HG02763 (cell line): ENCODE measurements at regions not wholly inside any gene's neighbourhood (a gene's known extent, or its start where the extent isn't known, plus 50 kb on each side); places are given as distances from the start of the nearest gene placed in this dataset.
"Not testable (repeated sequence)": the region's sequence is repeated elsewhere in the genome, so short reads cannot be mapped to it uniquely, and the experiment has no call there.

Experiments used
- ATAC-seq: cut with Tn5 transposase; IDR thresholded peaks from one replicate; pipeline ENCODE4 v1.9.1; 2021; ENCODE audit warnings: mild to moderate bottlenecking, moderate library complexity; ENCODE audit not compliant: unreplicated experiment

GRCh38 chr3:95521396-95521795 lies 1293.0 kb upstream of the EPHA6 start:
- no peak for ATAC-seq

DNA sequence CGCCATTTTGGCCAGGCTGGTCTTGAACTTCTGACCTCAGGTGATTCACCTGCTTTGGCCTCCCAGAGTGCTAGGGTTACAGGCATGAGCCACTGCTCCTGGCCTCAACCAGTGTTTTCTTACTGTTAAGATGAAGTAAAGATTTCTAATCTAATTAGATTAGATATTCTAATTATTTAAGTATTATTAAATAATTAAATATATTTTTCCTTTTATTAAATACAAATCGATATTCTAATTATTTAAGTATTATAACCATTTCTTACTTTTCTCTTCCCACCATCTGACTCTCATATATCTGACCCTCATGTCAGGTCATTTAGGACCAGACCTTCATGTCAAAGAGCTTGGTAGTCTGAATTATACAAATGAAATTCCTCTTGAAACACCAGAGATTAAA lies 1291.9 kb upstream of the EPHA6 start:
- ATAC-seq, result no peak

GRCh38 chr3:95539950-95540483 lies 1274.4 kb upstream of the EPHA6 start:
- ATAC-seq, result no peak

DNA sequence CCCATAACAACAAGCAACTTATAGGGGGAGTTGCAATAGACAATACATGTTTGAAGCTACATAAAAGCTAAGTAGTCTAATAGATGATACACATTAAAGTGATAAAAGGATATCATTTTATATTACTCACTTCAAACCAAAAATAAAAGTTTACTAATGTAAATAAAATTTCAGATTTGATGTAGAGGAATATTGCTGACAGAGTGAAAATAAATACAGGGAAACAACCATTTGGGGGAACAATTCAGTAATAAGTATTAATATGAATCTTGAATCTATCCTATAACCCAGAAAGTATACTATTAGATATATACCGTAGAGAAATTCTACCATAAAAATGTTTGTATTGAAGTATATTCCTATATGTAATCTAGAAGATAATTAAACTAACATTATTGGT lies 1248.9 kb upstream of the EPHA6 start:
- ATAC-seq, result no peak

GRCh38 chr3:95567346-95567745 lies 1247.0 kb upstream of the EPHA6 start:
- ATAC-seq, result no peak

- ATAC-seq, result no peak
Observed at GRCh38 chr3:95586754-95587153, 1227.6 kb upstream of the EPHA6 start.

DNA sequence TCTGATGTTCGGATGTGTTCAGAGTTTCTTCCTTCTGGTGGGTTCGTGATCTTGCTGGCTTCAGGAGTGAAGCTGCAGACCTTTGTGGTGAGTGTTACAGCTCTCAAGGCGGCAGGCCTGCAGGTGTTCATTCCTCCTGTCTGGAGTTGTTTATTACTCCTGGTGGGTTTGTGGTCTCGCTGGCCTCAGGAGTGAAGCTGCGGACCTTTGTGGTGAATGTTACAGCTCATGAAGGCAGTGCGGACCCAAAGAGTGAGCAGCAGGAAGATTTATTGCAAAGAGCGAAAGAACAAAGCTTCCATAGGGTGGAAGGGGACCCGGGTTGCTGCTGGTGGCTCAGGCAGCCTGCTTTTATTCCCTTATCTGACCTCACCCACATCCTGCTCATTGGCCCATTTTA lies 1226.8 kb upstream of the EPHA6 start:
- ATAC-seq, result not testable (repeated sequence)

- no peak for ATAC-seq
Observed at GRCh38 chr3:95588473-95588872, 1225.9 kb upstream of the EPHA6 start.

GRCh38 chr3:95595416-95596075 lies 1218.8 kb upstream of the EPHA6 start:
- ATAC-seq, result no peak

- ATAC-seq, result no peak
Observed at GRCh38 chr3:95607926-95608325, 1206.5 kb upstream of the EPHA6 start.

GRCh38 chr3:95609411-95609810 lies 1205.0 kb upstream of the EPHA6 start:
- no peak for ATAC-seq

- no peak for ATAC-seq
Observed at GRCh38 chr3:95612611-95613010, 1201.8 kb upstream of the EPHA6 start.

DNA sequence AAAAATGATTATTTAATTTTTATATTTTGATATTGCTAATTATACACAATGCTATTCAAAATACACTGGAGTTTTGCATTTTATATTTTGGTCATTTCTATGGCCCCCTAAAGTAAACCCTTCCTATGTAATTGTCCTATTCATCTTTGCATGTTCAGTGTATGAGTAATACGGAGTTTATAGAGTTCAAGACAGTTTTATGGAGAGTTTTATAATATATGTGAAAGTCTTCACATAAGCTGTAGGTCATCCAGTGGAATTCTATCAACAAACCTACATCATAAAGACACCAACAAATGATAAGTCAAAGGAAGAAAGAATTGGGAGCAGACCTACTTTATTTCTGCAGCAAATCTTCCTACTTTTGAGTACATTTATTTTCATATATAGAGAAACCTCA lies 1200.4 kb upstream of the EPHA6 start:
- ATAC-seq, result no peak

DNA sequence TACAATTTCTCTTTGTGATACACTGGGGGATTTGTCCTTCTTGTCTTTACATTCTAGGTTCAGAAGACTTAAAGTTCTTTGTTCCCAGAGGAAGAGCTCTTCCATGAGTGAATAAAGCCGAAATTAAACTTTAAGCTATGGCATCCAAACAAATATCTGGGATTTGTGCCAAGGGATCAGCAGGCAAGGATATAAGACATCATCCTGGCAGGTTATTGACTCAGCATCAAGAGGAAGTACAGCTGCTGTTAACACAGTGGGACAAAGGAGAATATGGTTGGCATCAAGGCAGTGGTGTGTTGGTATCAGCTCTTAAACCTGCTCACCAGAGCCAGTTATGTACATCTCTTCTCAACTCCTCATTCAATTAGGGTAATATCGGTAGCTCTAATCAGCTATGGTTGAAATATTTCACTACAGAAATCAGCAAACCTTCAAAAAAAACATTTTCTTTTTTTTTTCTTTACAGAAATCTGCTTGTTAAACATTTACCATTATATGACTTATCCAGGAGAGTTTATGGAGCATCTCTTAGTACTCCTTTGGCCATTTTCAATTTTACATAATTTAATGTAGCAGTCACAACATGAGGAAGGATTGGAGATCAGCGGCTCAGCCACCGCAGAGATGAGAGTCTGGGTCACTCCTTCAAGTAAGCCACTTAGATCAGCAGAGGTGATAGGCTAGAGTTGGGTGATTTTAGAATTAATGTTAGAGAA lies 1198.6 kb upstream of the EPHA6 start:
- ATAC-seq, result no peak

GRCh38 chr3:95626107-95626506 lies 1188.3 kb upstream of the EPHA6 start:
- ATAC-seq, result no peak

DNA sequence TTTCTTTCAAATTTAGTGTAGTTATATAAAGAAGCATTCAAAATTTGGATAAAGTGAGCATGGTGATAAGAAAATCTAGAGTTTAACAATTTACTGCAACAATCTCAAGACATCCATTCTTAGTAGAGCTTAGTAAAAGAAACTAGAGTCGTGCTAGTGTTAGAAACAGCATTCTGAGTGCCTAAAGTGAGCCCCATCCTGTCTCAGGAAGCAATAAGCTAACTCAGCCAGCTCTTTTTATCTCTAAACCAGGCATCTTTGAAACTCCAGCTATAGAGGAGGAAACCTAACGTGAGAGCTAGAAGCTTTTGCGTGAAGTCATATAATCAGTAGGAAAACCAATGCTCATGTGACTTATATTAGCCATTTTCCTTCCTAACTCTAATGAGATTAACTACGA lies 1187.1 kb upstream of the EPHA6 start:
- ATAC-seq, result no peak

DNA sequence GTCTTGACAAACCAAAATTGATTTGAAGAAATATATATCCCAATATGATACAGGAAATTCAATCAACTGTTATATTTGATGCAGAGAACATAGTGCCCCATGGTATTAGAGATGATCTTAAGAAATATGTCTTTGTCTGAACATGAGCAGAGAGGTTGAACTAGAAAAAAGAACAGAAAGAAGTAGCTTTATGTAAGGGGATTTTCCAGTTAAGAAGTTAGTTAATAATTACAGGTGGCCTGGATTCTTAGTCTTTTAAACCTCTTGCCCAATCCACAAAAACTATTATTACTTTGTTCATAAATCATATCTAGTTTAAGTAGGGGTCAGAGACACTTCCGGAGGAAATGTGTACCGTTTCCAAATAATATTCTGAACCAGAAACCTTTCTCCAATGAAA lies 1186.7 kb upstream of the EPHA6 start:
- no peak for ATAC-seq

- ATAC-seq, result no peak
Observed at GRCh38 chr3:95629802-95630201, 1184.6 kb upstream of the EPHA6 start.

- no peak for ATAC-seq
Observed at GRCh38 chr3:95645291-95645690, 1169.1 kb upstream of the EPHA6 start.

DNA sequence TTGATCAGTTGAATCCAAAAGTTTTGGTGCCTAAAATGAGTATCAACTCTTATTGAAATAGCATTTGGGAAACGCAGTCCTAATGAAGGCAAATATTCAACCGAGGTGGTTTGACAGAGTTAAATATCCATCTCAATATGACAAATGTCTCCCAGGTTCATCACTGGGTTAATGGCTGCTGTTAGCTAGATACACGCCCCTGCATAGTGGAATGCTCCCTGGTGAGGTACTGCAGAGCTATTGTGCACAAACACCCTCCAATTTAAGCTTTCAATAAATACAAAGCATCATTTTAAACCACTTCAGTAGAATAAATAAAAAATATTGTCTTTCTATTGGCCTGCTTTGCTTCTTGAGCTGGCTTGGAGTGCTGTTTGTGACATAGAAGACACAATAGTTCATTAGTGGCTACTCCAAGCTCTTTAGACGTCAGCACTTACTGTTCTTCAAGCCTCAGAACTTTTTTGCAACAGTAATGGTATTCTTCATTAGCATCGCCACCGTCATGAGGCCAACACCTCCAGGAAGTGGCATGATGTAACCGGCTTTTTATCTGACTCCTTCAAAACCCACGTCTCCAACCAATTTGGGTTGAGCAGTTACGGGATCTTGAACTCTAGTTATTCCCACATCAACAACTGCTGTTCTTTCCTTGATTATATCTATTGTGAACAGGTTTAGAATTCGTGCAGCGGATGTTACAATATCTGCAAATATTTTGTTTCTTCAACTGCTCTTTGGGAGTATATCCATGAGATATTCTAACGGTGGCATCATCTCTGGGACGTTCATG lies 1159.6 kb upstream of the EPHA6 start:
- ATAC-seq, result no peak

DNA sequence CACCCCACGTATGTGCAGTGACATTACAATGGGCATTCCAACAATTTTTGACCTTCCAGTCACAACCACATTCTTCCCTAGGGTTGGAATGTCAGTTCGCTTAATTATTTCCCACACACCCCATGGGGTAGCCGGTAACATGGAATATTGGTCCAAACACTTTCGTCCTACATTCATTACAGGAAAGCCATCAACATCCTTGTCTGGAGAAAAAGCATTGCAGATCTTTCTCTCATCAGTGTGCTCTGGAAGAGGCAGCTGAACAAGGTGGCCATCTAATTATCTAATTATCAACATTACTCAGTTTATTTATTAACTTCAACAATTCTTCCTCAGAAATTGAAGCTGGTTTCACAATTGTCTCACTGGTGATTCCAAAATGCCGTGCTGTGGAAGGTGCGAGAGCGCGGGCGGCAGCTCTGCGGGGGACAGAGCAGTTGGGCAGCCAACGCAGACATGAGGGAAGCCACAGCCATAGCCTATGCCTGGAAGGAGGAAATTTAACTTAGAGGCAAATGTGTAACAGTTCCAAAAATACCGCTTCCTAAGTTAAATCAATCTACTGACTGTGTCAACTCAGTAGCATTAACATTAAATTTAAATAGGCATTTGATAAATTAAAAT lies 1158.9 kb upstream of the EPHA6 start:
- ATAC-seq, result no peak
